OCI-LY7 (cell line): ENCODE measurements at regions not wholly inside any gene's neighbourhood (a gene's known extent, or its start where the extent isn't known, plus 50 kb on each side); places are given as distances from the start of the nearest gene placed in this dataset.

Experiments
- BruUV-seq: library from RNA; stranded (reverse); fragments of 400-500 nt; replicated peaks from 2 replicates; lab custom pipeline; 2021; lab: Mats Ljungman, UMichigan
- CTCF ChIA-PET: fragments of 300-600 bp; sonication (Branson Sonifier 250); formaldehyde crosslinking; loops from one replicate; lab custom pipeline; 2022; ENCODE audit warnings: antibody characterized with exemption; ENCODE audit not compliant: unreplicated experiment; lab: Charles Lee
- POLR2A ChIA-PET: fragments of 300-600 bp; sonication (Branson Sonifier 250); formaldehyde crosslinking; loops from one replicate; lab custom pipeline; 2022; ENCODE audit warnings: antibody characterized with exemption; lab: Charles Lee
- DNase-seq: peaks from one replicate; pipeline ENCODE4 v3.0.0-alpha.2; 2015; ENCODE audit warnings: low spot score
- H2AFZ ChIP-seq: fragments of 200-600 bp; sonication (generic), shearing (Covaris generic); 2 replicates; pipeline ENCODE4 v1.6.1; 2014; ENCODE audit warnings: mild to moderate bottlenecking, antibody characterized with exemption, low read length, moderate library complexity
- H3K27ac ChIP-seq: fragments of 200-600 bp; sonication (generic); 2 replicates; pipeline ENCODE4 v1.5.1; 2014; ENCODE audit warnings: mixed run types, low read depth, mild to moderate bottlenecking, moderate library complexity, low read length, inconsistent platforms; ENCODE audit not compliant: poor library complexity, severe bottlenecking
- H3K36me3 ChIP-seq: fragments of 200-600 bp; sonication (generic); 2 replicates; pipeline ENCODE4 v1.6.1; 2014; ENCODE audit warnings: mild to moderate bottlenecking, antibody characterized with exemption, low read length, moderate library complexity, mixed read lengths; ENCODE audit not compliant: insufficient read depth
- H3K4me1 ChIP-seq: fragments of 200-600 bp; sonication (generic); 2 replicates; pipeline ENCODE4 v1.5.1; 2014; ENCODE audit warnings: mild to moderate bottlenecking, low read length; ENCODE audit not compliant: insufficient read depth, poor library complexity, severe bottlenecking
- H3K4me2 ChIP-seq: fragments of 200-600 bp; sonication (generic); 2 replicates; pipeline ENCODE4 v1.6.1; 2014; ENCODE audit warnings: mild to moderate bottlenecking, low read length
- H3K4me3 ChIP-seq: fragments of 200-600 bp; sonication (generic); 2 replicates; pipeline ENCODE4 v1.5.1; 2014; ENCODE audit warnings: mild to moderate bottlenecking, low read depth, low read length; ENCODE audit not compliant: poor library complexity, severe bottlenecking
- H3K79me2 ChIP-seq: fragments of 200-600 bp; sonication (generic); 2 replicates; pipeline ENCODE4 v1.6.1; 2016; ENCODE audit warnings: low read depth, mild to moderate bottlenecking, low read length, moderate library complexity, mixed read lengths; ENCODE audit not compliant: insufficient read depth
- H3K9me2 ChIP-seq: fragments of 200-600 bp; sonication (generic); 2 replicates; pipeline ENCODE4 v1.6.1; 2016; ENCODE audit warnings: mild to moderate bottlenecking, low read length, mixed read lengths; ENCODE audit not compliant: insufficient read depth
- H3K9me3 ChIP-seq: fragments of 200-600 bp; sonication (generic); 2 replicates; pipeline ENCODE4 v1.6.1; 2014; ENCODE audit warnings: mild to moderate bottlenecking, mixed run types, low read length, mixed read lengths
- H4K20me1 ChIP-seq: fragments of 200-600 bp; sonication (generic); 2 replicates; pipeline ENCODE4 v1.6.1; 2014; ENCODE audit warnings: mild to moderate bottlenecking, antibody characterized with exemption, low read length, moderate library complexity, mixed read lengths; ENCODE audit not compliant: insufficient read depth
- CTCF ChIP-seq: fragments of 200-600 bp; sonication (generic); conservative IDR thresholded peaks from 2 replicates; pipeline ENCODE4 v1.5.1; 2014; ENCODE audit warnings: mild to moderate bottlenecking, antibody characterized with exemption, low read length, moderate library complexity, mixed read lengths
- EZH2phosphoT487 ChIP-seq: fragments of 200-600 bp; sonication (generic); IDR thresholded peaks from 2 replicates; pipeline ENCODE4 v1.6.1; 2018; ENCODE audit warnings: low read depth, borderline replicate concordance, mild to moderate bottlenecking, mixed run types, antibody characterized with exemption, low read length, moderate library complexity, mixed read lengths
- intact Hi-C: fragments of 100-400 bp; cut with micrococcal nuclease; formaldehyde crosslinking; loops from one replicate; pipeline ENCODE4 v1.10.0; 2022; ENCODE audit not compliant: unreplicated experiment

- Histone ChIP-seq H3K9me3 (no peaks in the 10 kb centered on the region), H3K4me2 (no peak overlapping the region), H3K79me2 (no peaks in the 10 kb centered on the region), H3K9me2 (no peaks in the 10 kb centered on the region), H3K4me1 (no peaks in the 10 kb centered on the region), H4K20me1 (no peaks in the 10 kb centered on the region), H3K4me3 (no peak overlapping the region), H3K36me3 (no peaks in the 10 kb centered on the region), H2AFZ (no peak overlapping the region), H3K27ac (no peak overlapping the region)
- TF ChIP-seq EZH2phosphoT487 (no peak), CTCF (no peak)
- no peak for DNase-seq
- POLR2A ChIA-PET: no interaction called here
- CTCF ChIA-PET: no interaction called here
- intact Hi-C loops: no loop called here
- no TSS peak for BruUV-seq
These were observed 61.2 kb upstream of the FAM20C start for GRCh38 chr7:130875-131780.

- ChIA-PET POLR2A (no interaction called here), CTCF (no interaction called here)
- no peak for TF ChIP-seq CTCF
- TF ChIP-seq EZH2phosphoT487: no peak
- intact Hi-C loops: no loop called here
- Histone ChIP-seq H2AFZ (no peak overlapping the region), H3K27ac (no peak overlapping the region), H3K79me2 (no peaks in the 10 kb centered on the region), H3K4me2 (no peak overlapping the region), H3K9me2 (no peaks in the 10 kb centered on the region), H3K36me3 (no peaks in the 10 kb centered on the region), H3K4me3 (no peak overlapping the region), H4K20me1 (no peaks in the 10 kb centered on the region), H3K4me1 (no peaks in the 10 kb centered on the region), H3K9me3 (no peaks in the 10 kb centered on the region)
- BruUV-seq: no TSS peak
- no peak for DNase-seq
These were observed 60.4 kb upstream of the FAM20C start for GRCh38 chr7:131781-132482.

- no peak overlapping the region for H3K4me2 ChIP-seq
- no peak for TF ChIP-seq CTCF
- TF ChIP-seq EZH2phosphoT487: no peak
- no peaks in the 10 kb centered on the region for H3K4me1 ChIP-seq
- no peaks in the 10 kb centered on the region for H3K9me3 ChIP-seq
- no peaks in the 10 kb centered on the region for H4K20me1 ChIP-seq
- no peak overlapping the region for H3K4me3 ChIP-seq
- POLR2A ChIA-PET: no interaction called here
- H3K9me2 ChIP-seq: no peaks in the 10 kb centered on the region
- H3K27ac ChIP-seq: no peak overlapping the region
- no peak overlapping the region for H2AFZ ChIP-seq
- intact Hi-C loops: no loop called here
- no peaks in the 10 kb centered on the region for H3K79me2 ChIP-seq
- H3K36me3 ChIP-seq: no peaks in the 10 kb centered on the region
- no peak for DNase-seq
- BruUV-seq: no TSS peak
- CTCF ChIA-PET: no interaction called here
These were observed 59.5 kb upstream of the FAM20C start for GRCh38 chr7:132899-133298.
